ENCODE measurements at regions not wholly inside any gene's neighbourhood (a gene's known extent, or its start where the extent isn't known, plus 50 kb on each side); places are given as distances from the start of the nearest gene placed in this dataset.
"Not testable (repeated sequence)": the region's sequence is repeated elsewhere in the genome, so short reads cannot be mapped to it uniquely, and the experiment has no call there.

GRCh38 chr4:123600987-123601904 lies 204.7 kb downstream of the SPRY1 start:
- Mint-ChIP-seq H3K27me3 (peaks cover 0 to 3% (median 0%) of the 10 kb centered on the region in 5 donors), H3K9me3 (peaks cover 0 to 9% (median 0%) of the 10 kb centered on the region in 11 donors), H3K36me3 (peaks cover 0 to 17% (median 0%) of the 10 kb centered on the region in 5 donors), H3K27ac (peak overlapping the region in 4 of 9 donors; percentile 6 to 38 (median 26)), H3K4me3 (no peak overlapping the region), H3K4me1 (peaks cover 12 to 53% (median 28%) of the 10 kb centered on the region in 7 donors)
- Histone ChIP-seq H3K27ac (ENCODE audit: low read depth, low read length) (no peak overlapping the region), H3K27me3 (ENCODE audit: control insufficient read depth in 2 of 2, insufficient read depth in 2 of 2, low read length in 2 of 2) (no peaks in the 10 kb centered on the region), H3K9me3 (ENCODE audit: control insufficient read depth in 2 of 3, low read length in 3 of 3) (no peaks in the 10 kb centered on the region), H3K4me1 (ENCODE audit: control insufficient read depth in 2 of 2, insufficient read depth in 2 of 2, low read length in 2 of 2) (peaks cover 6 to 14% of the 10 kb centered on the region in 2 donors), H3K36me3 (ENCODE audit: control insufficient read depth in 2 of 3, insufficient read depth in 3 of 3, low read length in 3 of 3) (no peaks in the 10 kb centered on the region), H3K4me3 (ENCODE audit: low read length) (no peak overlapping the region)
- no peak for ATAC-seq
- POLR2A ChIA-PET: no interaction called here
- no peak for DNase-seq
- CTCF ChIA-PET: no interaction called here
- intact Hi-C loops (cut with micrococcal nuclease): loop anchor here in 1 of 2 donors (1.0 kb wide), 3 partner anchors 16 to 202 kb away; no protein-coding TSS in a partner anchor

GRCh38 chr4:123602007-123602406 lies 205.4 kb downstream of the SPRY1 start:
- no peak overlapping the region for H3K4me3 ChIP-seq (ENCODE audit: low read length)
- H3K4me1 ChIP-seq (ENCODE audit: control insufficient read depth in 2 of 2, insufficient read depth in 2 of 2, low read length in 2 of 2): peaks cover 6 to 14% of the 10 kb centered on the region in 2 donors
- ChIA-PET CTCF (no interaction called here), POLR2A (no interaction called here)
- Mint-ChIP-seq H3K4me1 (peaks cover 17 to 59% (median 31%) of the 10 kb centered on the region in 7 donors), H3K27ac (no peak overlapping the region), H3K4me3 (no peak overlapping the region), H3K9me3 (peaks cover 0 to 9% (median 0%) of the 10 kb centered on the region in 11 donors), H3K36me3 (peaks cover 0 to 16% (median 0%) of the 10 kb centered on the region in 5 donors), H3K27me3 (no peaks in the 10 kb centered on the region)
- DNase-seq (no peak), ATAC-seq (no peak)
- no peak overlapping the region for H3K27ac ChIP-seq (ENCODE audit: low read depth, low read length)
- no peaks in the 10 kb centered on the region for H3K36me3 ChIP-seq (ENCODE audit: control insufficient read depth in 2 of 3, insufficient read depth in 3 of 3, low read length in 3 of 3)
- intact Hi-C loops (cut with micrococcal nuclease): no loop called here
- H3K9me3 ChIP-seq (ENCODE audit: control insufficient read depth in 2 of 3, low read length in 3 of 3): no peaks in the 10 kb centered on the region
- H3K27me3 ChIP-seq (ENCODE audit: control insufficient read depth in 2 of 2, insufficient read depth in 2 of 2, low read length in 2 of 2): no peaks in the 10 kb centered on the region

GRCh38 chr4:123603165-123603564 lies 206.6 kb downstream of the SPRY1 start:
- Mint-ChIP-seq H3K36me3 (peaks cover 0 to 16% (median 0%) of the 10 kb centered on the region in 5 donors), H3K9me3 (peaks cover 0 to 9% (median 0%) of the 10 kb centered on the region in 11 donors), H3K4me3 (no peak overlapping the region), H3K27ac (no peak overlapping the region), H3K27me3 (no peaks in the 10 kb centered on the region), H3K4me1 (peaks cover 20 to 60% (median 37%) of the 10 kb centered on the region in 7 donors)
- Histone ChIP-seq H3K4me3 (ENCODE audit: low read length) (no peak overlapping the region), H3K27me3 (ENCODE audit: control insufficient read depth in 2 of 2, insufficient read depth in 2 of 2, low read length in 2 of 2) (no peaks in the 10 kb centered on the region), H3K4me1 (ENCODE audit: control insufficient read depth in 2 of 2, insufficient read depth in 2 of 2, low read length in 2 of 2) (peaks cover 6 to 14% of the 10 kb centered on the region in 2 donors), H3K27ac (ENCODE audit: low read depth, low read length) (no peak overlapping the region), H3K9me3 (ENCODE audit: control insufficient read depth in 2 of 3, low read length in 3 of 3) (no peaks in the 10 kb centered on the region), H3K36me3 (ENCODE audit: control insufficient read depth in 2 of 3, insufficient read depth in 3 of 3, low read length in 3 of 3) (no peaks in the 10 kb centered on the region)
- ATAC-seq: no peak
- ChIA-PET POLR2A (no interaction called here), CTCF (no interaction called here)
- intact Hi-C loops (cut with micrococcal nuclease): no loop called here
- no peak for DNase-seq

- ATAC-seq; DNase-seq; CTCF ChIA-PET; H3K27me3 Mint-ChIP-seq; H3K27ac Mint-ChIP-seq; H3K9me3 Mint-ChIP-seq; H3K4me1 ChIP-seq (ENCODE audit: control insufficient read depth in 2 of 2, insufficient read depth in 2 of 2, low read length in 2 of 2); intact Hi-C loops (cut with micrococcal nuclease); POLR2A ChIA-PET; H3K4me3 ChIP-seq (ENCODE audit: low read length); H3K36me3 ChIP-seq (ENCODE audit: control insufficient read depth in 2 of 3, insufficient read depth in 3 of 3, low read length in 3 of 3); H3K27me3 ChIP-seq (ENCODE audit: control insufficient read depth in 2 of 2, insufficient read depth in 2 of 2, low read length in 2 of 2); H3K9me3 ChIP-seq (ENCODE audit: control insufficient read depth in 2 of 3, low read length in 3 of 3); H3K4me3 Mint-ChIP-seq; H3K27ac ChIP-seq (ENCODE audit: low read depth, low read length): not testable (repeated sequence)
- peaks cover 0 to 10% (median 0%) of the 10 kb centered on the region in 5 donors for H3K36me3 Mint-ChIP-seq
- H3K4me1 Mint-ChIP-seq: peaks cover 10 to 35% (median 17%) of the 10 kb centered on the region in 7 donors
These were observed 209.2 kb downstream of the SPRY1 start for GRCh38 chr4:123605797-123606196.

GRCh38 chr4:123606336-123606735 lies 209.7 kb downstream of the SPRY1 start:
- no peak for ATAC-seq
- no peaks in the 10 kb centered on the region for H3K4me1 ChIP-seq (ENCODE audit: control insufficient read depth in 2 of 2, insufficient read depth in 2 of 2, low read length in 2 of 2)
- no peaks in the 10 kb centered on the region for H3K36me3 ChIP-seq (ENCODE audit: control insufficient read depth in 2 of 3, insufficient read depth in 3 of 3, low read length in 3 of 3)
- no peaks in the 10 kb centered on the region for H3K9me3 ChIP-seq (ENCODE audit: control insufficient read depth in 2 of 3, low read length in 3 of 3)
- Mint-ChIP-seq H3K36me3 (peaks cover 0 to 10% (median 0%) of the 10 kb centered on the region in 5 donors), H3K9me3 (peaks cover 0 to 6% (median 0%) of the 10 kb centered on the region in 11 donors), H3K4me1 (peaks cover 10 to 30% (median 13%) of the 10 kb centered on the region in 7 donors), H3K4me3 (peak overlapping the region in 1 of 10 donors; percentile 40), H3K27me3 (peaks cover 0 to 4% (median 0%) of the 10 kb centered on the region in 5 donors), H3K27ac (peak overlapping the region in 1 of 9 donors; percentile 63)
- ChIA-PET POLR2A (no interaction called here), CTCF (no interaction called here)
- H3K27me3 ChIP-seq (ENCODE audit: control insufficient read depth in 2 of 2, insufficient read depth in 2 of 2, low read length in 2 of 2): no peaks in the 10 kb centered on the region
- intact Hi-C loops (cut with micrococcal nuclease): no loop called here
- no peak overlapping the region for H3K27ac ChIP-seq (ENCODE audit: low read depth, low read length)
- no peak for DNase-seq
- H3K4me3 ChIP-seq (ENCODE audit: low read length): no peak overlapping the region

DNA sequence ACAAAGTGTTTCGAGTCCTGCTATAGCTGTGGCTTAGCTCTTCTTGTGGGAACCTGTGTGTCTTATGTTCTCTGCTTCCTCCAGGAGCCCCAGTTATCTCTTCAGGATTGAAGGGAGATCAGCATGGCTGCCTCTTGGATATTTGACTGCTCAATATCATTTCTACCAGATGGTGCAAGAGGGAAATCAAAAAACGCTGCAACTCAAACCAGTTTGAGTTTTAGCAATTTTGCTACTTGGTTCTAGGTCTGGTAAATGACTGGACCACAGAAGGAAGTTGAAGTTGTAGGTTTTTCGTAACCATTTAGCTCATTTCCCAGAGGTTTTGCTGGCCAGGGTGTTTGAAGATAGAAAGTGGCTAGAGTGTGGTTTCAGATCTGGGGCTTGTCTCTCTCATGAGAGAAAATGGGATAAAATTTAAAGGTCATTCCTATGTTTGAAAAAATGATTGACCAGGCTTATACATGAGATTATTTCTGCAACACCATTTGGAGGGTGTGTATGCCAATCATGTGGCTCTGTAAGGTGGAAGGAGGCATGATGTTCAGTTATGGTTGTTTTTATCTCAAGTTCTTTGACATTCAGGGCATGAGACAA lies 210.4 kb downstream of the SPRY1 start:
- POLR2A ChIA-PET: no interaction called here
- H3K36me3 ChIP-seq (ENCODE audit: control insufficient read depth in 2 of 3, insufficient read depth in 3 of 3, low read length in 3 of 3): no peaks in the 10 kb centered on the region
- DNase-seq (no peak), ATAC-seq (peak; percentile 55)
- Mint-ChIP-seq H3K27me3 (peaks cover 0 to 4% (median 0%) of the 10 kb centered on the region in 5 donors), H3K9me3 (peaks cover 0 to 6% (median 0%) of the 10 kb centered on the region in 11 donors), H3K4me1 (peaks cover 10 to 25% (median 11%) of the 10 kb centered on the region in 7 donors), H3K4me3 (peak overlapping the region in 2 of 10 donors; percentile 8 to 59), H3K27ac (peak overlapping the region in 3 of 9 donors; percentile 12 to 40 (median 36)), H3K36me3 (peaks cover 0 to 8% (median 0%) of the 10 kb centered on the region in 5 donors)
- CTCF ChIA-PET: no interaction called here
- no peak overlapping the region for H3K4me3 ChIP-seq (ENCODE audit: low read length)
- H3K27me3 ChIP-seq (ENCODE audit: control insufficient read depth in 2 of 2, insufficient read depth in 2 of 2, low read length in 2 of 2): no peaks in the 10 kb centered on the region
- no peak overlapping the region for H3K27ac ChIP-seq (ENCODE audit: low read depth, low read length)
- no peaks in the 10 kb centered on the region for H3K4me1 ChIP-seq (ENCODE audit: control insufficient read depth in 2 of 2, insufficient read depth in 2 of 2, low read length in 2 of 2)
- no peaks in the 10 kb centered on the region for H3K9me3 ChIP-seq (ENCODE audit: control insufficient read depth in 2 of 3, low read length in 3 of 3)
- intact Hi-C loops (cut with micrococcal nuclease): no loop called here

All from naive thymus-derived CD4-positive, alpha-beta T cell (primary cell).